Neural cell (in vitro differentiated cells): ENCODE measurements at regions not wholly inside any gene's neighbourhood (a gene's known extent, or its start where the extent isn't known, plus 50 kb on each side); places are given as distances from the start of the nearest gene placed in this dataset.

Source experiments
- H2AFZ ChIP-seq: fragments of 200-600, 300-800 bp; sonication (generic), shearing (Covaris generic); 2 replicates; pipeline ENCODE4 v1.6.0; 2014; ENCODE audit warnings: low read depth, mild to moderate bottlenecking, antibody characterized with exemption, low read length, moderate library complexity
- H3F3A ChIP-seq: fragments of 200-600 bp; shearing (Covaris generic); 2 replicates; pipeline ENCODE4 v1.6.1; 2016; ENCODE audit warnings: mild to moderate bottlenecking, moderate library complexity, mixed read lengths, antibody characterized with exemption, low read length; ENCODE audit not compliant: insufficient read depth, poor library complexity, severe bottlenecking
- H3K27ac ChIP-seq: fragments of 200-600, 300-800 bp; sonication (generic), shearing (Covaris generic); 2 replicates; pipeline ENCODE4 v1.5.1; 2014; ENCODE audit warnings: mild to moderate bottlenecking, low read length, moderate library complexity
- H3K27me3 ChIP-seq: fragments of 300-800, 200-600 bp; sonication (generic), shearing (Covaris generic); 2 replicates; pipeline ENCODE4 v1.6.0; 2014; ENCODE audit warnings: mild to moderate bottlenecking, low read depth, low read length, moderate library complexity; ENCODE audit not compliant: insufficient read depth
- H3K36me3 ChIP-seq: fragments of 300-800, 200-600 bp; sonication (generic), shearing (Covaris generic); 2 replicates; pipeline ENCODE4 v1.5.1; 2014; ENCODE audit warnings: mild to moderate bottlenecking, antibody characterized with exemption, low read length, moderate library complexity; ENCODE audit not compliant: insufficient read depth
- H3K4me2 ChIP-seq: fragments of 300-800, 200-600 bp; sonication (generic), shearing (Covaris generic); 2 replicates; pipeline ENCODE4 v1.6.0; 2014; ENCODE audit warnings: mild to moderate bottlenecking, low read length
- H3K4me3 ChIP-seq: fragments of 300-800, 200-600 bp; sonication (generic), shearing (Covaris generic); 2 replicates; pipeline ENCODE4 v1.5.1; 2014; ENCODE audit warnings: mild to moderate bottlenecking, low read length, moderate library complexity
- H3K79me2 ChIP-seq: fragments of 200-600 bp; shearing (Covaris generic); replicated peaks from 2 replicates; pipeline ENCODE4 v1.6.0; 2014; ENCODE audit warnings: mild to moderate bottlenecking, low read length, moderate library complexity; ENCODE audit not compliant: insufficient read depth
- H3K9ac ChIP-seq: fragments of 300-800, 200-600 bp; sonication (generic), shearing (Covaris generic); 2 replicates; pipeline ENCODE4 v1.6.1; 2016; ENCODE audit warnings: mild to moderate bottlenecking, low read length, mixed read lengths
- H3K9me2 ChIP-seq: fragments of 200-600 bp; shearing (Covaris generic); 2 replicates; pipeline ENCODE4 v1.6.1; 2016; ENCODE audit warnings: mild to moderate bottlenecking, low read length, mixed read lengths; ENCODE audit not compliant: insufficient read depth
- H3K9me3 ChIP-seq: fragments of 200-600, 300-800 bp; sonication (generic), shearing (Covaris generic); 2 replicates; pipeline ENCODE4 v1.6.1; 2016; ENCODE audit warnings: mild to moderate bottlenecking, mixed run types, low read length, moderate library complexity, mixed read lengths
- H4K20me1 ChIP-seq: fragments of 200-600 bp; shearing (Covaris generic); 2 replicates; pipeline ENCODE4 v1.6.1; 2016; ENCODE audit warnings: mild to moderate bottlenecking, mixed run types; ENCODE audit not compliant: insufficient read depth
- CTCF ChIP-seq: fragments of 450-650 bp; IDR thresholded peaks from 2 replicates; pipeline ENCODE4 v1.5.1; 2014; ENCODE audit warnings: antibody characterized with exemption, mild to moderate bottlenecking, moderate library complexity; ENCODE audit not compliant: poor library complexity, severe bottlenecking
- EP300 ChIP-seq: fragments of 450-650 bp; conservative IDR thresholded peaks from 2 replicates; pipeline ENCODE4 v1.6.1; 2014; ENCODE audit warnings: antibody characterized with exemption, mild to moderate bottlenecking, moderate library complexity; ENCODE audit not compliant: poor library complexity, severe bottlenecking
- EZH2 ChIP-seq: fragments of 200-600, 300-800 bp; shearing (Covaris generic), sonication (generic); IDR thresholded peaks from 2 replicates; pipeline ENCODE4 v1.6.1; 2014; ENCODE audit warnings: antibody characterized with exemption, low read length, borderline replicate concordance, mild to moderate bottlenecking; ENCODE audit not compliant: insufficient read depth, poor library complexity, severe bottlenecking
- MXI1 ChIP-seq: fragments of 450-650 bp; conservative IDR thresholded peaks from 2 replicates; pipeline ENCODE4 v1.6.1; 2014; ENCODE audit warnings: antibody characterized with exemption, mild to moderate bottlenecking; ENCODE audit not compliant: poor library complexity, severe bottlenecking
- POLR2AphosphoS5 ChIP-seq: IDR thresholded peaks from 2 replicates; pipeline ENCODE4 v1.6.1; 2012
- RAD21 ChIP-seq: fragments of 450-650 bp; conservative IDR thresholded peaks from 2 replicates; pipeline ENCODE4 v1.6.1; 2014; ENCODE audit warnings: antibody characterized with exemption, mild to moderate bottlenecking, moderate library complexity
- REST ChIP-seq: IDR thresholded peaks from 2 replicates; pipeline ENCODE4 v1.6.1; 2012; ENCODE audit warnings: borderline replicate concordance
- SMC3 ChIP-seq: fragments of 450-650 bp; conservative IDR thresholded peaks from 2 replicates; pipeline ENCODE4 v1.6.1; 2014; ENCODE audit warnings: antibody characterized with exemption, mild to moderate bottlenecking, moderate library complexity; ENCODE audit not compliant: poor library complexity
- TAF1 ChIP-seq: IDR thresholded peaks from 2 replicates; pipeline ENCODE4 v1.6.1; 2012; ENCODE audit warnings: low read depth

GRCh38 chr1:55708781-55709180 lies 493.6 kb upstream of the USP24 start:
- no peak for TF ChIP-seq RAD21
- no peak for TF ChIP-seq REST
- no peak for TF ChIP-seq TAF1
- no peak for TF ChIP-seq POLR2AphosphoS5
- TF ChIP-seq SMC3 = no peak
- no peak for TF ChIP-seq CTCF
- no peak for TF ChIP-seq EP300
- no peak for TF ChIP-seq EZH2
- TF ChIP-seq MXI1 = no peak
- Histone ChIP-seq H3F3A (no peaks in the 10 kb centered on the region), H3K9me2 (no peaks in the 10 kb centered on the region), H3K27me3 (no peaks in the 10 kb centered on the region), H3K79me2 (no peaks in the 10 kb centered on the region), H3K27ac (no peak overlapping the region), H4K20me1 (no peaks in the 10 kb centered on the region), H2AFZ (no peak overlapping the region), H3K4me2 (no peak overlapping the region), H3K36me3 (no peaks in the 10 kb centered on the region), H3K4me3 (no peak overlapping the region), H3K9me3 (no peaks in the 10 kb centered on the region), H3K9ac (no peak overlapping the region)

- H3K27ac ChIP-seq = no peak overlapping the region
- no peak overlapping the region for H3K4me3 ChIP-seq
- no peaks in the 10 kb centered on the region for H3K9me2 ChIP-seq
- H3K36me3 ChIP-seq = no peaks in the 10 kb centered on the region
- H3K4me2 ChIP-seq = no peak overlapping the region
- no peak overlapping the region for H3K9ac ChIP-seq
- no peak for TF ChIP-seq EP300
- TF ChIP-seq POLR2AphosphoS5 = no peak
- no peak for TF ChIP-seq CTCF
- no peak for TF ChIP-seq SMC3
- TF ChIP-seq RAD21 = no peak
- TF ChIP-seq MXI1 = no peak
- TF ChIP-seq TAF1 = no peak
- TF ChIP-seq REST = no peak
- no peak for TF ChIP-seq EZH2
- H3F3A ChIP-seq = no peaks in the 10 kb centered on the region
- H2AFZ ChIP-seq = no peak overlapping the region
- H3K9me3 ChIP-seq = no peaks in the 10 kb centered on the region
- no peaks in the 10 kb centered on the region for H4K20me1 ChIP-seq
- no peaks in the 10 kb centered on the region for H3K27me3 ChIP-seq
- H3K79me2 ChIP-seq = no peaks in the 10 kb centered on the region
Measured at GRCh38 chr1:55707846-55708245, 492.7 kb upstream of the USP24 start.
